Small intestine (tissue), 7 donors: ENCODE measurements at regions not wholly inside any gene's neighbourhood (a gene's known extent, or its start where the extent isn't known, plus 50 kb on each side); places are given as distances from the start of the nearest gene placed in this dataset.

Experiments used
- DNase-seq, 2 donors: peaks; one replicate each; pipeline versions ENCODE4 v3.0.0 to v3.0.0-alpha.2; 2013
- FAIRE-seq: peaks from 2 replicates; lab custom pipeline; 2012; peaks lifted over from hg19 to GRCh38; lab: Jason Lieb, UNC
- H3K27ac ChIP-seq, 3 donors: one replicate each; pipeline ENCODE4 v1.5.1; 2013; ENCODE audit warnings: low read length in 2 of 3, mild to moderate bottlenecking in 2 of 3, control low read depth in 1 of 3, inconsistent platforms in 1 of 3, low read depth in 1 of 3, moderate library complexity in 1 of 3
- H3K27me3 ChIP-seq, 3 donors: one replicate each; pipeline ENCODE4 v1.6.1; 2013; ENCODE audit warnings: low read length in 3 of 3, inconsistent platforms in 1 of 3; ENCODE audit not compliant: control insufficient read depth in 3 of 3, insufficient read depth in 3 of 3
- H3K36me3 ChIP-seq, 3 donors: one replicate each; pipeline ENCODE4 v1.6.1; 2013; ENCODE audit warnings: low read length in 3 of 3, inconsistent platforms in 1 of 3, low read depth in 1 of 3, mild to moderate bottlenecking in 1 of 3, moderate library complexity in 1 of 3; ENCODE audit not compliant: control insufficient read depth in 3 of 3, insufficient read depth in 2 of 3
- H3K4me1 ChIP-seq, 3 donors: one replicate each; pipeline ENCODE4 v1.6.1; 2013; ENCODE audit warnings: low read length in 2 of 3, inconsistent platforms in 1 of 3, low read depth in 1 of 3, mild to moderate bottlenecking in 1 of 3, moderate library complexity in 1 of 3; ENCODE audit not compliant: control insufficient read depth in 3 of 3, insufficient read depth in 2 of 3
- H3K4me3 ChIP-seq, 3 donors: one replicate each; pipeline ENCODE4 v1.5.1; 2013; ENCODE audit warnings: low read length in 3 of 3, control low read depth in 1 of 3, inconsistent platforms in 1 of 3, low read depth in 1 of 3, mild to moderate bottlenecking in 1 of 3, moderate library complexity in 1 of 3
- H3K9me3 ChIP-seq, 2 donors: one replicate each; pipeline ENCODE4 v1.6.1; 2013; ENCODE audit warnings: low read depth in 1 of 2, low read length in 1 of 2; ENCODE audit not compliant: control insufficient read depth in 2 of 2, insufficient read depth in 1 of 2
- WGBS, 3 donors: extraction: QIAGEN DNeasy Blood & Tissue Kit; methylation state at CpG; one replicate each; pipeline ENCODE4 v1.1.7; 2013; 5-methylcytosine and 5-hydroxymethylcytosine counted together
- donor health status: healthy with polysubstance abuse.
- donor health status: control.
- donor health status: control.
- donor health status: Bipolar disorder and iron deficiency.
- donor health status: healthy.

DNA sequence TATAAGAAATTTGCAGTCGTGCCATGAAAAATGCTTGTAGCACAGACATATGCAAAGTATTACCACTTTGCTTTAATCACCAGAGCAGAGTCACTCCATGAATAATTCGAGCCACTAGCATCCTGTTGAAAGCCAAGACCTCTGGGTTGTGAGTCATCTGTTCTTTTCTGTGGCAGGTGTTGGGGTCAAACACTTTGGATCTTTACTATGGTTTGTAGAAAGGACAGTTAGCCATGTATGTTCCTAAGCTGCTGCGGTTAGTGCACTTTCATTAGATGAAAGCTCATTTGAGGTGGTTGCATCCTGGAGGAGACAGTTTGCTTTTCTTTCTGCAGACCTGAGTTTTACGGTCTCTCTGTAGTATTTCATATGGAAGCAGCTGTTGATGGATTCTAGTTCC lies 223.7 kb downstream of the DMRT2 start:
- Histone ChIP-seq H3K4me1 (no peaks in the 10 kb centered on the region), H3K27ac (no peak overlapping the region), H3K36me3 (no peaks in the 10 kb centered on the region), H3K27me3 (no peaks in the 10 kb centered on the region), H3K4me3 (no peak overlapping the region), H3K9me3 (no peaks in the 10 kb centered on the region)
- WGBS, 3 donors: 60 to 68% (median 63%) methylated on average over 4 of the region's 4 CpGs
- no peak for FAIRE-seq
- no peak for DNase-seq

DNA sequence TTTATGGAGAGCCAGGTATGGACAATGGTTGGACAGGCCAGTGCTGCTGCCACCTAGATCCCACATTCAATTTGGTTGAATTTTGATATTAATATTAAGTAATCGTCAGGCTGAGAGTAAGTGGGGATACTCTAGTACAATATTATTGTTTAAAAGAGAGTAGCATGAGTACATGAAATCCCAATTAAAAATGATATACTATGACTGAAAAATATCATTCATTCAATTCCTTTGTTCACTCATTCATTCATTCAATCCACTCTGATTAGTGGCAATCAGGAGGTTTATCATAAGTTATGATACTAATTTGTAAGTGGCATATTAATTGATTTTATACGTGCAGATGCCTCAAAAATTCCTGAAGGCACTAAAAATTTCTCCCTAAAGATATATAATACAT lies 224.2 kb downstream of the DMRT2 start:
- WGBS, 3 donors: 84 to 89% (median 87%) methylated on average over 2 of the region's 2 CpGs
- H3K27ac ChIP-seq: no peak overlapping the region
- no peak for DNase-seq
- H3K4me1 ChIP-seq: no peaks in the 10 kb centered on the region
- H3K4me3 ChIP-seq: no peak overlapping the region
- no peaks in the 10 kb centered on the region for H3K36me3 ChIP-seq
- H3K9me3 ChIP-seq: no peaks in the 10 kb centered on the region
- no peak for FAIRE-seq
- no peaks in the 10 kb centered on the region for H3K27me3 ChIP-seq

GRCh38 chr9:1276474-1276873 lies 226.3 kb downstream of the DMRT2 start:
- Histone ChIP-seq H3K9me3 (no peaks in the 10 kb centered on the region), H3K36me3 (no peaks in the 10 kb centered on the region), H3K4me1 (no peaks in the 10 kb centered on the region), H3K27me3 (no peaks in the 10 kb centered on the region), H3K27ac (no peak overlapping the region), H3K4me3 (no peak overlapping the region)
- FAIRE-seq (no peak), DNase-seq (no peak)
- 40 to 46% (median 42%) methylated on average over 2 of the region's 2 CpGs for WGBS, 3 donors

- H3K9me3 ChIP-seq: no peaks in the 10 kb centered on the region
- H3K36me3 ChIP-seq: no peaks in the 10 kb centered on the region
- DNase-seq (no peak), FAIRE-seq (no peak)
- no peak overlapping the region for H3K27ac ChIP-seq
- H3K27me3 ChIP-seq: no peaks in the 10 kb centered on the region
- 80 to 83% (median 81%) methylated on average over 2 of the region's 2 CpGs for WGBS, 3 donors
- no peaks in the 10 kb centered on the region for H3K4me1 ChIP-seq
- no peak overlapping the region for H3K4me3 ChIP-seq
These were observed 234.6 kb downstream of the DMRT2 start for GRCh38 chr9:1284727-1285126.

GRCh38 chr9:1285526-1285925 lies 235.4 kb downstream of the DMRT2 start:
- Histone ChIP-seq H3K27ac (no peak overlapping the region), H3K4me3 (no peak overlapping the region), H3K27me3 (no peaks in the 10 kb centered on the region), H3K4me1 (no peaks in the 10 kb centered on the region), H3K9me3 (no peaks in the 10 kb centered on the region), H3K36me3 (no peaks in the 10 kb centered on the region)
- FAIRE-seq (no peak), DNase-seq (no peak)
- WGBS, 3 donors: 46 to 54% (median 47%) methylated on average over 3 of the region's 3 CpGs

- FAIRE-seq: no peak
These were observed 242.2 kb downstream of the DMRT2 start for GRCh38 chr9:1292384-1292783.

DNA sequence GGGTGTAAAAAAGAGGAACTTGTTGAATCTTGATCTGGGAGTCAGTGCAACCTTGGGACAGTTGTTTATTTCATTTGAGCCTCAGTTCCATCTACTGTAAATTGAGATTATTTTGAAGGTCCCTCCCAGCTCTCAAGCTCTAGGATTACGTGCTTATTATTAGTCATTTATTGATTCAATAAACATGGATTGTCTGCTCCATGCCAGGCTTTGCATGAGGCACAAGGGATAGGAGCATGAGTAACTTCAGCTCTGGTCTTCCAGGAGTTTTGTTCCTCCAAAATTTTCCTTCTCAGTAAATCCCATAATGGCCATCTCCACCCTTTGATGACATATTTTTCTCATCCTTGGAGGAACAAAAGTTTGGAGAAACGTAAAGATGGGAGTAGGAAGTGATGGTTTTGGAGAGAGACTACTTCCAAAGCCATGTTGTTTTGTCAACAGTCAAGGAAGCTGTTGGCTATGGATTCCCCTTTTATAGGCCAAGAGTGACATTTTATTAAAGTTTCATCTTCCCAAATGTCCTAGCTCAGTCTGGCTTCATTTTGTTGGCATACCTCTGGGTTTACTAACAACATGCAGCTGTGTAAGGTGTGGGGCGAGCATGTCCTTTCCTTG lies 244.6 kb downstream of the DMRT2 start:
- 34 to 47% (median 40%) methylated on average over 3 of the region's 3 CpGs for WGBS, 3 donors
- FAIRE-seq: no peak
- no peaks in the 10 kb centered on the region for H3K4me1 ChIP-seq
- no peaks in the 10 kb centered on the region for H3K9me3 ChIP-seq
- no peak overlapping the region for H3K27ac ChIP-seq
- DNase-seq: no peak
- H3K36me3 ChIP-seq: no peaks in the 10 kb centered on the region
- no peak overlapping the region for H3K4me3 ChIP-seq
- no peaks in the 10 kb centered on the region for H3K27me3 ChIP-seq

More at GRCh38 chr9:1292384-1292783, 242.2 kb downstream of the DMRT2 start:
- Histone ChIP-seq H3K36me3 (no peaks in the 10 kb centered on the region), H3K9me3 (no peaks in the 10 kb centered on the region), H3K27ac (no peak overlapping the region), H3K4me3 (no peak overlapping the region), H3K27me3 (no peaks in the 10 kb centered on the region), H3K4me1 (no peaks in the 10 kb centered on the region)
- DNase-seq: no peak
- WGBS, 3 donors: 38 to 48% (median 43%) methylated on average over 2 of the region's 2 CpGs

GRCh38 chr9:1296331-1296730 lies 246.2 kb downstream of the DMRT2 start:
- Histone ChIP-seq H3K36me3 (no peaks in the 10 kb centered on the region), H3K4me3 (no peak overlapping the region), H3K27me3 (no peaks in the 10 kb centered on the region), H3K27ac (no peak overlapping the region), H3K9me3 (no peaks in the 10 kb centered on the region), H3K4me1 (no peaks in the 10 kb centered on the region)
- FAIRE-seq: no peak
- DNase-seq: no peak
- 80 to 93% (median 84%) methylated on average over 1 of the region's 1 CpG for WGBS, 3 donors

GRCh38 chr9:1298046-1298445 lies 247.9 kb downstream of the DMRT2 start:
- FAIRE-seq: no peak
- H3K27me3 ChIP-seq: no peaks in the 10 kb centered on the region
- H3K4me1 ChIP-seq: no peaks in the 10 kb centered on the region
- DNase-seq: no peak
- 22 to 40% (median 23%) methylated on average over 2 of the region's 2 CpGs for WGBS, 3 donors
- H3K36me3 ChIP-seq: no peaks in the 10 kb centered on the region
- H3K4me3 ChIP-seq: no peak overlapping the region
- no peak overlapping the region for H3K27ac ChIP-seq
- H3K9me3 ChIP-seq: no peaks in the 10 kb centered on the region
